ENCODE measurements at regions not wholly inside any gene's neighbourhood (a gene's known extent, or its start where the extent isn't known, plus 50 kb on each side); places are given as distances from the start of the nearest gene placed in this dataset.

DNA sequence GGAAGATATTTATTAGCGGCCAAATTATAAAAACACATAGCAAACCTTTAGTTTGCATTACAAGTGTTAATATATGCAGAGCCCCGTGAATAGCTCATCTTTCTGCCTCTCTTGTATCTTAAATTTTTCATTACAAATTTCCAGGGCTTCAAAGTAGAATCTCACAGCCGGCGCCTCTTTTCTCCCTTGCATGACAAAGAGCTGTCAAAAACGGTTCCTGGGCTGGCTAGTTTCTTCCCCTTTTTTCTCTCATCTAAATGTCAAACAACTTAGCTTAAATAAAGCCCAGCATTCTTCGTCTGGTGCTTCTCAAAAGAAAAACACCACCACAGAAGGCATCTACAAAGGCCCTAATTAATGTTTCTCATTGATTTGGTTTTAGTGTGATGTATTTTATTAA lies 253.0 kb downstream of the INSC start:
- Histone ChIP-seq H3K9me3 (ENCODE audit: insufficient read depth, low read length, severe bottlenecking) (no peaks in the 10 kb centered on the region), H3K4me3 (ENCODE audit: low read depth in 1 of 2, low read length in 2 of 2) (no peak overlapping the region), H3K27me3 (ENCODE audit: insufficient read depth, low read length, poor library complexity) (no peaks in the 10 kb centered on the region), H4K20me1 (ENCODE audit: insufficient read depth, low read length) (no peaks in the 10 kb centered on the region), H3K9ac (ENCODE audit: low read depth, low read length) (no peak overlapping the region), H3K4me1 (ENCODE audit: insufficient read depth, low read length) (no peaks in the 10 kb centered on the region), H2AFZ (ENCODE audit: low read depth, low read length) (no peak overlapping the region), H3K27ac (ENCODE audit: low read length) (no peak overlapping the region), H3K36me3 (ENCODE audit: insufficient read depth, low read length) (no peaks in the 10 kb centered on the region), H3K4me2 (ENCODE audit: insufficient read depth, low read length) (no peak overlapping the region), H3K79me2 (ENCODE audit: insufficient read depth, low read length) (no peaks in the 10 kb centered on the region)
- TF ChIP-seq EZH2 (IDR thresholded peaks at IDR 0.05; ENCODE audit: borderline replicate concordance, low read depth, low read length, severe bottlenecking), result no peak
- TF ChIP-seq, protein P1, sequence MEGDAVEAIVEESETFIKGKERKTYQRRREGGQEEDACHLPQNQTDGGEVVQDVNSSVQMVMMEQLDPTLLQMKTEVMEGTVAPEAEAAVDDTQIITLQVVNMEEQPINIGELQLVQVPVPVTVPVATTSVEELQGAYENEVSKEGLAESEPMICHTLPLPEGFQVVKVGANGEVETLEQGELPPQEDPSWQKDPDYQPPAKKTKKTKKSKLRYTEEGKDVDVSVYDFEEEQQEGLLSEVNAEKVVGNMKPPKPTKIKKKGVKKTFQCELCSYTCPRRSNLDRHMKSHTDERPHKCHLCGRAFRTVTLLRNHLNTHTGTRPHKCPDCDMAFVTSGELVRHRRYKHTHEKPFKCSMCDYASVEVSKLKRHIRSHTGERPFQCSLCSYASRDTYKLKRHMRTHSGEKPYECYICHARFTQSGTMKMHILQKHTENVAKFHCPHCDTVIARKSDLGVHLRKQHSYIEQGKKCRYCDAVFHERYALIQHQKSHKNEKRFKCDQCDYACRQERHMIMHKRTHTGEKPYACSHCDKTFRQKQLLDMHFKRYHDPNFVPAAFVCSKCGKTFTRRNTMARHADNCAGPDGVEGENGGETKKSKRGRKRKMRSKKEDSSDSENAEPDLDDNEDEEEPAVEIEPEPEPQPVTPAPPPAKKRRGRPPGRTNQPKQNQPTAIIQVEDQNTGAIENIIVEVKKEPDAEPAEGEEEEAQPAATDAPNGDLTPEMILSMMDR (IDR thresholded peaks at IDR 0.05; ENCODE audit: borderline replicate concordance, extremely low read depth, low read length, poor library complexity, severe bottlenecking), result no peak
- no peak for DNase-seq
- ATAC-seq (ENCODE audit: insufficient read depth, low read depth), result no peak

DNA sequence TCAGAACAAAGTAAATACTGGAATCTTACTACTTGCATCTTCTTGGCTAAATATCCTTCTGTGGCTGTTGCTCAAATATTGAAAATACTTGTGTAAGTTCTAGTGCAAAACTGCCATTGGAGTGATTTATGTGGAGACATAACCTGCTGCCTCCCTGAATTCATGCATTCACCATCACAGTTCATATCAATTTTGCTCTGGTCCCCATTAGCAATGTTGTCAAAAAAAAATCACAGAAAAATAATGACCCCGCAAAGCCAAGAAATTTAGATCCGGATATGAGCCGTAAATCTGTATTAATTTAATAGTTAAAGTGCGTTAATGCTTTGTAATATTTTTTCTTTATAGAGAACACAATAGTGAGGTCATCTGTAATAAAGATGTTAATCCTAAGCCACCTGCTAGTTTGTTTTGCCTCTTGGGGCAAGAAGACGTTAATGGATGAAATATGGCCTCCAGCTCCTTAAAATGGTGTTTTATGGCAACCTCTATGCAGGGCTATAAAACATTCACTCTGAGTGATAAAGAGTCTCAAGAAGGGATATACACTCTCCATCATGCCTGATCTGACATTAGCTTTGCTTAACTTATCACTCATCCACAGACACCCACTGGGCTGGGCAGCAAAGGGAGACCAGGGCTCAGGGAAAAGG lies 255.9 kb downstream of the INSC start:
- Histone ChIP-seq H3K9me3 (ENCODE audit: insufficient read depth, low read length, severe bottlenecking) (no peaks in the 10 kb centered on the region), H3K9ac (ENCODE audit: low read depth, low read length) (no peak overlapping the region), H2AFZ (ENCODE audit: low read depth, low read length) (no peak overlapping the region), H4K20me1 (ENCODE audit: insufficient read depth, low read length) (no peaks in the 10 kb centered on the region), H3K27ac (ENCODE audit: low read length) (no peak overlapping the region), H3K79me2 (ENCODE audit: insufficient read depth, low read length) (no peaks in the 10 kb centered on the region), H3K36me3 (ENCODE audit: insufficient read depth, low read length) (no peaks in the 10 kb centered on the region), H3K4me3 (ENCODE audit: low read depth in 1 of 2, low read length in 2 of 2) (no peak overlapping the region), H3K4me2 (ENCODE audit: insufficient read depth, low read length) (no peak overlapping the region), H3K4me1 (ENCODE audit: insufficient read depth, low read length) (no peaks in the 10 kb centered on the region), H3K27me3 (ENCODE audit: insufficient read depth, low read length, poor library complexity) (no peaks in the 10 kb centered on the region)
- DNase-seq, result no peak
- no peak for TF ChIP-seq EZH2 (IDR thresholded peaks at IDR 0.05; ENCODE audit: borderline replicate concordance, low read depth, low read length, severe bottlenecking)
- TF ChIP-seq, protein P1 (IDR thresholded peaks at IDR 0.05; ENCODE audit: borderline replicate concordance, extremely low read depth, low read length, poor library complexity, severe bottlenecking), result no peak
- ATAC-seq (ENCODE audit: insufficient read depth, low read depth), result no peak

DNA sequence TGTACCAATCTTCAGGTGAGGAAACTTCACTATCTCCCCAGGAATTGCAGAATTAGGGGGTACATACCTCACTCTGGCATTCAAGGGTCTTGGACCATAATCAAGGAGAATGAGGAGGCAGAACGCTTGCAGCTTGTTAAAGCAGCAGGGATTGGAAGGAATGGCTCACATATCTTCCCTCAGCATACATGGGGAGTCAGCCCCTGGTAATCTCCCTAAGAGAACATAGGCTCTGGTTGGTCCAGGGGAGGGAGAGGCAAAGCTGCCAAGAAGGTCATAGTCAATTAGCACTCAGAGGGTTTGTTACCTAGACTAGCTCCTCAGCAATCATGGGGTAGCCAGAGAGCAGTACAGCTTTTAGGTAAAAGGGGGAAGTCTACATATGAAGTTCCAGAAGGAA lies 256.8 kb downstream of the INSC start:
- no peak for TF ChIP-seq EZH2 (IDR thresholded peaks at IDR 0.05; ENCODE audit: borderline replicate concordance, low read depth, low read length, severe bottlenecking)
- TF ChIP-seq, protein P1 (IDR thresholded peaks at IDR 0.05; ENCODE audit: borderline replicate concordance, extremely low read depth, low read length, poor library complexity, severe bottlenecking), result no peak
- Histone ChIP-seq H2AFZ (ENCODE audit: low read depth, low read length) (no peak overlapping the region), H3K9ac (ENCODE audit: low read depth, low read length) (no peak overlapping the region), H3K4me3 (ENCODE audit: low read depth in 1 of 2, low read length in 2 of 2) (no peak overlapping the region), H3K4me2 (ENCODE audit: insufficient read depth, low read length) (no peak overlapping the region), H3K36me3 (ENCODE audit: insufficient read depth, low read length) (no peaks in the 10 kb centered on the region), H3K27ac (ENCODE audit: low read length) (no peak overlapping the region), H3K27me3 (ENCODE audit: insufficient read depth, low read length, poor library complexity) (no peaks in the 10 kb centered on the region), H3K9me3 (ENCODE audit: insufficient read depth, low read length, severe bottlenecking) (no peaks in the 10 kb centered on the region), H4K20me1 (ENCODE audit: insufficient read depth, low read length) (no peaks in the 10 kb centered on the region), H3K79me2 (ENCODE audit: insufficient read depth, low read length) (no peaks in the 10 kb centered on the region), H3K4me1 (ENCODE audit: insufficient read depth, low read length) (no peaks in the 10 kb centered on the region)
- DNase-seq (no peak), ATAC-seq (ENCODE audit: insufficient read depth, low read depth) (no peak)
